Natural killer cell (primary cell): ENCODE measurements at regions not wholly inside any gene's neighbourhood (a gene's known extent, or its start where the extent isn't known, plus 50 kb on each side); places are given as distances from the start of the nearest gene placed in this dataset.

ENCODE experiments used
- ATAC-seq, 3 donors: fragments of 150-1000 bp in 2 of 3; fragments of 200-7000 bp in 1 of 3; cut with Tn5 transposase; 1 replicate in 1 of 3; 2 replicates in 2 of 3; pipeline ENCODE4 v1.10.0; 2021; ENCODE audit warnings: mild to moderate bottlenecking in 2 of 3, moderate library complexity in 2 of 3
- DNase-seq, 2 donors: peaks; one replicate each; pipeline versions ENCODE4 v3.0.0 to v3.0.0-alpha.2; 2013 to 2021; ENCODE audit warnings: mixed read lengths in 1 of 2
- H3K27ac ChIP-seq: one replicate; pipeline ENCODE4 v1.5.1; 2013; ENCODE audit warnings: mild to moderate bottlenecking, low read length
- H3K27me3 ChIP-seq: one replicate; pipeline ENCODE4 v1.6.1; 2013; ENCODE audit warnings: low read length; ENCODE audit not compliant: control insufficient read depth, insufficient read depth
- H3K36me3 ChIP-seq: one replicate; pipeline ENCODE4 v1.6.1; 2013; ENCODE audit warnings: low read length; ENCODE audit not compliant: control insufficient read depth, insufficient read depth
- H3K4me1 ChIP-seq: one replicate; pipeline ENCODE4 v1.6.1; 2013; ENCODE audit warnings: low read length; ENCODE audit not compliant: control insufficient read depth, insufficient read depth
- H3K4me3 ChIP-seq: one replicate; pipeline ENCODE4 v1.5.1; 2013; ENCODE audit warnings: low read length
- H3K9me3 ChIP-seq: one replicate; pipeline ENCODE4 v1.6.1; 2013; ENCODE audit warnings: low read length; ENCODE audit not compliant: control insufficient read depth, insufficient read depth
- H3K27ac Mint-ChIP-seq, 2 donors: one replicate each; pipeline ENCODE4 v1.8.0; 2022; ENCODE audit warnings: mild to moderate bottlenecking in 2 of 2, mixed read lengths in 2 of 2, moderate library complexity in 1 of 2
- H3K27me3 Mint-ChIP-seq, 2 donors: one replicate each; pipeline ENCODE4 v1.8.0; 2022; ENCODE audit warnings: low read depth in 2 of 2, mixed read lengths in 2 of 2
- H3K36me3 Mint-ChIP-seq: one replicate; pipeline ENCODE4 v1.8.0; 2022; ENCODE audit warnings: mixed read lengths
- H3K4me1 Mint-ChIP-seq, 2 donors: one replicate each; pipeline ENCODE4 v1.8.0; 2022; ENCODE audit warnings: mixed read lengths in 2 of 2
- H3K4me3 Mint-ChIP-seq: one replicate; pipeline ENCODE4 v1.8.0; 2022; ENCODE audit warnings: mild to moderate bottlenecking, moderate library complexity, mixed read lengths
- H3K9me3 Mint-ChIP-seq, 2 donors: one replicate each; pipeline ENCODE4 v1.8.0; 2022; ENCODE audit warnings: mixed read lengths in 2 of 2
- WGBS: methylation state at CpG from one replicate; pipeline ENCODE4 v1.1.7; 2013; ENCODE audit warnings: missing lambda C conversion rate; ENCODE audit not compliant: insufficient coverage; 5-methylcytosine and 5-hydroxymethylcytosine counted together
- intact Hi-C: fragments of 100-400 bp; cut with micrococcal nuclease; formaldehyde crosslinking; loops from one replicate; pipeline ENCODE4 v1.14.2; 2022
- TF ChIP-seq, protein P1 (sequence below): fragments of 200-600 bp; IDR thresholded peaks from one replicate; pipeline ENCODE4 v1.8.0; 2022; ENCODE audit warnings: antibody characterized with exemption

DNA sequence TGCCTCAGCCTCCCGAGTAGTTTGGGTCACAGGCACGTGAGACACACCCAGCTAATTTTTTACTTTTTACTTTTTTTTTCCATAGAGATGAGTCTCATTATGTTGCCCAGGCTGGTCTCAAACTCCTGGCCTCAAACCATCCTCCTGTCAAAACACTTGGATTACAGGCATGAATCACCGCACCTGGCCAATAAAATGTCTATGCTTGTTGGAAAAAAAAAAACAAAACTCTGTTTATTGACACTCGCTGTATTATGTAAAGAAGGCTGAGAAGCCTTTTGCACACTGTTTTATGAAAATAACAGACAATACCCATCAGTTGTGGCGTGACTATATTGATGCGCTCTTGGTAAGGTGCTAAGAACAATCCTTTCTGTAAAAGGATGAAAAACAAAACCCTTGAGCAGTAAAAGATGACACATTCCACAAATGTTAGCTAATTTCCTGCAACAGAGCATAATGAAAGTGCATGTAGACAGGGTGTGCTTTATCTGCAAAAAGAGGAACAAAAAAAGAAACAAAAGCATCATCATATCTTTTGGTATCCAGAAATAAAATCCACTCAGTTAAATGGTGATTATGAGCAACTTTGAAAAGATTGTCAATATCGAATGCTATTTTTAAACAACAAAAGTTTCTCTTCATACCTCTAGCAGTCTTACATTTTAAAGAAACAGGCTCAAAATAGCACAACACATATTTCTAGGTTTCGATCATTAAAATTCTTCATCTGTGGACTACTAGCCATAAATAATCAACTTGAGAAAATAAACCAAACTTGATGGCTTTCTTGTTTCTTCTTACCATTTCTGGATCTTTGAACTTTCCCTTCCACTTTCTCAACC, 108.3 kb upstream of the PHACTR1 start:
- no peak for ATAC-seq
- no peaks in the 10 kb centered on the region for H3K9me3 Mint-ChIP-seq
- peaks cover 5 to 46% of the 10 kb centered on the region in 2 donors for H3K27me3 Mint-ChIP-seq
- no peak overlapping the region for H3K27ac Mint-ChIP-seq
- no peak for DNase-seq
- Histone ChIP-seq H3K27me3 (no peaks in the 10 kb centered on the region), H3K9me3 (no peaks in the 10 kb centered on the region), H3K27ac (no peak overlapping the region), H3K36me3 (no peaks in the 10 kb centered on the region), H3K4me3 (no peak overlapping the region), H3K4me1 (no peaks in the 10 kb centered on the region)
- WGBS: 68% methylated on average over 8 of the region's 8 CpGs
- intact Hi-C loops: no loop called here
- H3K4me3 Mint-ChIP-seq: no peak overlapping the region
- H3K4me1 Mint-ChIP-seq: peaks cover 0 to 6% of the 10 kb centered on the region in 2 donors
- TF ChIP-seq, protein P1, sequence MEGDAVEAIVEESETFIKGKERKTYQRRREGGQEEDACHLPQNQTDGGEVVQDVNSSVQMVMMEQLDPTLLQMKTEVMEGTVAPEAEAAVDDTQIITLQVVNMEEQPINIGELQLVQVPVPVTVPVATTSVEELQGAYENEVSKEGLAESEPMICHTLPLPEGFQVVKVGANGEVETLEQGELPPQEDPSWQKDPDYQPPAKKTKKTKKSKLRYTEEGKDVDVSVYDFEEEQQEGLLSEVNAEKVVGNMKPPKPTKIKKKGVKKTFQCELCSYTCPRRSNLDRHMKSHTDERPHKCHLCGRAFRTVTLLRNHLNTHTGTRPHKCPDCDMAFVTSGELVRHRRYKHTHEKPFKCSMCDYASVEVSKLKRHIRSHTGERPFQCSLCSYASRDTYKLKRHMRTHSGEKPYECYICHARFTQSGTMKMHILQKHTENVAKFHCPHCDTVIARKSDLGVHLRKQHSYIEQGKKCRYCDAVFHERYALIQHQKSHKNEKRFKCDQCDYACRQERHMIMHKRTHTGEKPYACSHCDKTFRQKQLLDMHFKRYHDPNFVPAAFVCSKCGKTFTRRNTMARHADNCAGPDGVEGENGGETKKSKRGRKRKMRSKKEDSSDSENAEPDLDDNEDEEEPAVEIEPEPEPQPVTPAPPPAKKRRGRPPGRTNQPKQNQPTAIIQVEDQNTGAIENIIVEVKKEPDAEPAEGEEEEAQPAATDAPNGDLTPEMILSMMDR: no peak
- no peaks in the 10 kb centered on the region for H3K36me3 Mint-ChIP-seq

DNA sequence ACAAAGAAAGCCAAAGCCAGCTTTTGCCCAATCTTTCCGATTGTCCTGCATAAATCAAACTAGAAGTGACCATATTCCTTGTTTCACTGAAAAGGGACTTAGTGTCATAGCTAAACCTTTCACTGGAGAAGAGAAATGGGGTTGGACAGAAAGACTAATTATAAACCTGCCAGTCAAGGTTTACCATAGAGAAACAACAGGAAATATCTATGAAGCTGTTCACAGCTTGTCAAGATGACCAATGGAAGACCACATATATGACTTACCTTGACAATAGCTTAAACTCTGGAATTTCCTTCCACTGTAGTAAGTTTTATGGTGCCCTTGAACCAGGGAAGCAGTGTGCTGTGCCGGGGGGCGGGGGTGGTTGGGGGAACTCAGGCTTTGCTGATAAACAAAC, 107.7 kb upstream of the PHACTR1 start:
- no peak for ATAC-seq

DNA sequence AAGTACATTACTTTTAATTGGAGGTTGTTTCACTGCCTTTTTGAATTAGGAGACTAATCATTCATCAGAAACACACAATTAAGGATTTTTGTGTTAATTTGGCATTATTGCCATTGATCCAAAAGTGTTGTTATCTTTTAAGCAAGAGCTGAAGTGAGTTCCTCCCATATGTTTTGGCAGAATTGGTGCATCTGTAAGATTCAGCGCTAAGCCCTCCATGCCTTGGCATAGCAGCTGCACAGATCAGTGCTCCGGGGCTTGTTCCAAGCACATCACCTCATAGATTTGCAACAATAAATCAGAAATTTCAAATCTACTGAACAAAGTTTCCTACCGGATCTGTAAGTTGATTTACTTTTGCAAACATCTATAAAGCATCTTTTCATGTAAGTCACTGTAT, 106.8 kb upstream of the PHACTR1 start:
- no peaks in the 10 kb centered on the region for H3K9me3 Mint-ChIP-seq
- H3K4me1 Mint-ChIP-seq: peaks cover 0 to 6% of the 10 kb centered on the region in 2 donors
- H3K36me3 ChIP-seq: no peaks in the 10 kb centered on the region
- no peak overlapping the region for H3K4me3 ChIP-seq
- intact Hi-C loops: no loop called here
- 98% methylated on average over 3 of the region's 3 CpGs for WGBS
- no peaks in the 10 kb centered on the region for H3K27me3 ChIP-seq
- no peaks in the 10 kb centered on the region for H3K9me3 ChIP-seq
- H3K27me3 Mint-ChIP-seq: peaks cover 5 to 46% of the 10 kb centered on the region in 2 donors
- DNase-seq (no peak), ATAC-seq (no peak)
- no peaks in the 10 kb centered on the region for H3K36me3 Mint-ChIP-seq
- H3K4me1 ChIP-seq: no peaks in the 10 kb centered on the region
- TF ChIP-seq, protein P1: no peak
- H3K4me3 Mint-ChIP-seq: no peak overlapping the region
- H3K27ac Mint-ChIP-seq: no peak overlapping the region
- no peak overlapping the region for H3K27ac ChIP-seq

More for the DNA sequence above, 107.7 kb upstream of the PHACTR1 start:
- WGBS: 67% methylated on average over 1 of the region's 3 CpGs
- Histone ChIP-seq H3K27ac (no peak overlapping the region), H3K36me3 (no peaks in the 10 kb centered on the region), H3K27me3 (no peaks in the 10 kb centered on the region), H3K9me3 (no peaks in the 10 kb centered on the region), H3K4me3 (no peak overlapping the region), H3K4me1 (no peaks in the 10 kb centered on the region)
- H3K27ac Mint-ChIP-seq: no peak overlapping the region
- no peak for DNase-seq
- no peak overlapping the region for H3K4me3 Mint-ChIP-seq
- H3K9me3 Mint-ChIP-seq: no peaks in the 10 kb centered on the region
- peaks cover 5 to 46% of the 10 kb centered on the region in 2 donors for H3K27me3 Mint-ChIP-seq
- H3K36me3 Mint-ChIP-seq: no peaks in the 10 kb centered on the region
- peaks cover 0 to 6% of the 10 kb centered on the region in 2 donors for H3K4me1 Mint-ChIP-seq
- intact Hi-C loops: no loop called here
- TF ChIP-seq, protein P1: no peak
